H9 (cell line): ENCODE measurements at regions not wholly inside any gene's neighbourhood (a gene's known extent, or its start where the extent isn't known, plus 50 kb on each side); places are given as distances from the start of the nearest gene placed in this dataset.

Experiments used
- DNase-seq: peaks from one replicate; pipeline ENCODE4 v3.0.0-alpha.2; 2017
- H2AFZ ChIP-seq: one replicate; pipeline ENCODE4 v1.6.1; 2013; ENCODE audit warnings: mild to moderate bottlenecking, low read length, control low read depth, moderate library complexity
- H2AK5ac ChIP-seq: 2 replicates; pipeline ENCODE4 v1.6.1; 2013; ENCODE audit warnings: low read length, control low read depth, mixed read lengths; ENCODE audit not compliant: insufficient read length
- H2BK120ac ChIP-seq: one replicate; pipeline ENCODE4 v1.6.1; 2013; ENCODE audit warnings: low read depth, mild to moderate bottlenecking, low read length, control low read depth, inconsistent platforms; ENCODE audit not compliant: poor library complexity, severe bottlenecking
- H2BK12ac ChIP-seq: 2 replicates; pipeline ENCODE4 v1.6.1; 2013; ENCODE audit warnings: low read length, control low read depth, mixed read lengths, low read depth; ENCODE audit not compliant: insufficient read length
- H2BK15ac ChIP-seq: 2 replicates; pipeline ENCODE4 v1.6.1; 2013; ENCODE audit warnings: low read depth, low read length, control low read depth
- H2BK20ac ChIP-seq: one replicate; pipeline ENCODE4 v1.6.1; 2013; ENCODE audit warnings: low read depth, mild to moderate bottlenecking, low read length, control low read depth, inconsistent platforms; ENCODE audit not compliant: poor library complexity, severe bottlenecking
- H2BK5ac ChIP-seq: 2 replicates; pipeline ENCODE4 v1.6.1; 2013; ENCODE audit warnings: low read length, control low read depth, mixed read lengths; ENCODE audit not compliant: insufficient read length
- H3K14ac ChIP-seq: 2 replicates; pipeline ENCODE4 v1.6.1; 2013; ENCODE audit warnings: low read length, control low read depth; ENCODE audit not compliant: insufficient read depth
- H3K18ac ChIP-seq: 2 replicates; pipeline ENCODE4 v1.6.1; 2013; ENCODE audit warnings: low read depth, mild to moderate bottlenecking, mixed read lengths, low read length, control low read depth; ENCODE audit not compliant: insufficient read length
- H3K23ac ChIP-seq: 2 replicates; pipeline ENCODE4 v1.6.1; 2013; ENCODE audit warnings: low read length, control low read depth, mixed read lengths, low read depth; ENCODE audit not compliant: insufficient read length
- H3K23me2 ChIP-seq: 2 replicates; pipeline ENCODE4 v1.6.1; 2013; ENCODE audit warnings: low read depth, mild to moderate bottlenecking, mixed read lengths, low read length, control low read depth; ENCODE audit not compliant: insufficient read length, poor library complexity, severe bottlenecking
- H3K27ac ChIP-seq: 2 replicates; pipeline ENCODE4 v1.5.1; 2013; ENCODE audit warnings: low read length, control low read depth, mixed read lengths, low read depth; ENCODE audit not compliant: insufficient read length
- H3K27me3 ChIP-seq: 2 replicates; pipeline ENCODE4 v1.6.1; 2013; ENCODE audit warnings: low read length, control low read depth, inconsistent platforms; ENCODE audit not compliant: insufficient read depth
- H3K4ac ChIP-seq: 2 replicates; pipeline ENCODE4 v1.6.1; 2013; ENCODE audit warnings: low read depth, mild to moderate bottlenecking, control low read depth, inconsistent platforms, low read length, moderate library complexity
- H3K4me1 ChIP-seq: 2 replicates; pipeline ENCODE4 v1.6.1; 2013; ENCODE audit warnings: low read length, control low read depth, inconsistent platforms; ENCODE audit not compliant: insufficient read depth
- H3K4me2 ChIP-seq: 2 replicates; pipeline ENCODE4 v1.6.1; 2013; ENCODE audit warnings: low read length, control low read depth, mixed read lengths; ENCODE audit not compliant: insufficient read length, insufficient read depth
- H3K56ac ChIP-seq: 2 replicates; pipeline ENCODE4 v1.6.1; 2013; ENCODE audit warnings: low read depth, mild to moderate bottlenecking, mixed read lengths, low read length, control low read depth; ENCODE audit not compliant: insufficient read length
- H3K79me1 ChIP-seq: 2 replicates; pipeline ENCODE4 v1.6.1; 2013; ENCODE audit warnings: low read depth, mild to moderate bottlenecking, moderate library complexity, low read length, control low read depth, inconsistent platforms; ENCODE audit not compliant: insufficient read depth, poor library complexity, severe bottlenecking
- H3K79me2 ChIP-seq: 2 replicates; pipeline ENCODE4 v1.6.1; 2013; ENCODE audit warnings: low read length, control low read depth, inconsistent platforms; ENCODE audit not compliant: insufficient read depth
- H3K9ac ChIP-seq: 2 replicates; pipeline ENCODE4 v1.6.1; 2013; ENCODE audit warnings: low read length, control low read depth, mixed read lengths; ENCODE audit not compliant: insufficient read length; ENCODE audit errors: extremely low read depth
- H3K9me3 ChIP-seq: one replicate; pipeline ENCODE4 v1.6.1; 2013; ENCODE audit warnings: low read depth, low read length, inconsistent platforms; ENCODE audit not compliant: control insufficient read depth
- H3T11ph ChIP-seq: one replicate; pipeline ENCODE4 v1.6.1; 2013; ENCODE audit warnings: mild to moderate bottlenecking, low read length, control low read depth, inconsistent platforms
- H4K20me1 ChIP-seq: one replicate; pipeline ENCODE4 v1.6.1; 2013; ENCODE audit not compliant: control insufficient read depth, insufficient read length, insufficient read depth
- H4K5ac ChIP-seq: 2 replicates; pipeline ENCODE4 v1.6.1; 2013; ENCODE audit warnings: low read depth, mild to moderate bottlenecking, mixed read lengths, low read length, control low read depth; ENCODE audit not compliant: insufficient read length
- H4K8ac ChIP-seq: replicated peaks from 2 replicates; pipeline ENCODE4 v1.6.1; 2013; ENCODE audit warnings: low read length, control low read depth, mixed read lengths, low read depth; ENCODE audit not compliant: insufficient read length
- H4K91ac ChIP-seq: 2 replicates; pipeline ENCODE4 v1.6.1; 2013; ENCODE audit warnings: low read depth, mild to moderate bottlenecking, moderate library complexity, mixed read lengths, low read length, control low read depth; ENCODE audit not compliant: insufficient read length
- H3K27ac Mint-ChIP-seq, 3 experiments: 2 replicates in 2 of 3; 3 replicates in 1 of 3; pipeline ENCODE4 v1.8.0; 2020 to 2021; ENCODE audit warnings: mixed read lengths in 3 of 3, mild to moderate bottlenecking in 1 of 3, moderate library complexity in 1 of 3
- H3K27me3 Mint-ChIP-seq: 2 replicates; pipeline ENCODE4 v1.8.0; 2021; ENCODE audit warnings: low read depth, mild to moderate bottlenecking, moderate library complexity, mixed read lengths
- H3K36me3 Mint-ChIP-seq, 3 experiments: 2 replicates in 2 of 3; 3 replicates in 1 of 3; pipeline ENCODE4 v1.8.0; 2020 to 2021; ENCODE audit warnings: low read depth in 3 of 3, mixed read lengths in 3 of 3; ENCODE audit not compliant: insufficient read depth in 1 of 3
- H3K4me1 Mint-ChIP-seq, 2 experiments: 2 replicates each; pipeline ENCODE4 v1.8.0; 2020; ENCODE audit warnings: mixed read lengths in 2 of 2
- H3K4me3 Mint-ChIP-seq, 2 experiments: 2 replicates in 1 of 2; 3 replicates in 1 of 2; pipeline ENCODE4 v1.8.0; 2020 to 2021; ENCODE audit warnings: mild to moderate bottlenecking in 2 of 2, mixed read lengths in 2 of 2, moderate library complexity in 1 of 2
- H3K9me3 Mint-ChIP-seq, 2 experiments: 2 replicates in 1 of 2; 3 replicates in 1 of 2; pipeline ENCODE4 v1.8.0; 2020; ENCODE audit warnings: mild to moderate bottlenecking in 2 of 2, mixed read lengths in 2 of 2, moderate library complexity in 1 of 2
- WGBS: extraction: QIAGEN DNeasy Blood & Tissue Kit; methylation state at CpG from one replicate; pipeline ENCODE4 v1.1.7; 2013; ENCODE audit warnings: missing lambda C conversion rate, low lambda C conversion rate, mixed read lengths; ENCODE audit not compliant: insufficient read length; ENCODE audit errors: extremely low coverage; 5-methylcytosine and 5-hydroxymethylcytosine counted together
- TF ChIP-seq, protein P1 (sequence below): fragments of 200-600 bp; sonication (generic); conservative IDR thresholded peaks from 3 replicates; pipeline ENCODE4 v1.8.0; 2021; ENCODE audit warnings: antibody characterized with exemption, mild to moderate bottlenecking

DNA sequence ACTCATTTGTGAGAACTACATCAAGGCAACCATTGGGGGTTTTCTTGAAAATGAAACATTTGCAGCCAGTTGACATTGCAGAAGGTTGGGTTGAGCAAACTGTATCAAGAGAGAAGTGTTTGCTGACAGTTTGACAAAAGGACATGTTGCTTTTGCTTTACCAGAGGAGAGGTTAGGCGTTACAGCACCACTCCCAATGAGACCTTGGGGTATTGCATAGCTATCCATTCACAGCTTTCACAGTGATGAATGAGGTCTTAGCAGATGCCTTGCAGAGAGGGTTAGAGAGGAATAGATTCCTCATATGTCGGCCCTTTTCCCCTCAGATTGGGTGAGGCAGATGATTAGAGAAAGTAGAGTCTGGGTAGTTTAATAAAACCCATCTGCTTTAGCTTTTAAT, 988.9 kb upstream of the FLRT2 start:
- no peak overlapping the region for H2BK20ac ChIP-seq
- H3K9ac ChIP-seq = no peak overlapping the region
- no peaks in the 10 kb centered on the region for H3K79me2 ChIP-seq
- H4K91ac ChIP-seq = no peak overlapping the region
- no peak overlapping the region for H2BK120ac ChIP-seq
- H2BK15ac ChIP-seq = no peak overlapping the region
- no peak overlapping the region for H3K56ac ChIP-seq
- no peak overlapping the region for H4K8ac ChIP-seq
- no peak overlapping the region for H3K27ac Mint-ChIP-seq
- H3K9me3 Mint-ChIP-seq = no peaks in the 10 kb centered on the region
- H2AFZ ChIP-seq = no peak overlapping the region
- TF ChIP-seq, protein P1, sequence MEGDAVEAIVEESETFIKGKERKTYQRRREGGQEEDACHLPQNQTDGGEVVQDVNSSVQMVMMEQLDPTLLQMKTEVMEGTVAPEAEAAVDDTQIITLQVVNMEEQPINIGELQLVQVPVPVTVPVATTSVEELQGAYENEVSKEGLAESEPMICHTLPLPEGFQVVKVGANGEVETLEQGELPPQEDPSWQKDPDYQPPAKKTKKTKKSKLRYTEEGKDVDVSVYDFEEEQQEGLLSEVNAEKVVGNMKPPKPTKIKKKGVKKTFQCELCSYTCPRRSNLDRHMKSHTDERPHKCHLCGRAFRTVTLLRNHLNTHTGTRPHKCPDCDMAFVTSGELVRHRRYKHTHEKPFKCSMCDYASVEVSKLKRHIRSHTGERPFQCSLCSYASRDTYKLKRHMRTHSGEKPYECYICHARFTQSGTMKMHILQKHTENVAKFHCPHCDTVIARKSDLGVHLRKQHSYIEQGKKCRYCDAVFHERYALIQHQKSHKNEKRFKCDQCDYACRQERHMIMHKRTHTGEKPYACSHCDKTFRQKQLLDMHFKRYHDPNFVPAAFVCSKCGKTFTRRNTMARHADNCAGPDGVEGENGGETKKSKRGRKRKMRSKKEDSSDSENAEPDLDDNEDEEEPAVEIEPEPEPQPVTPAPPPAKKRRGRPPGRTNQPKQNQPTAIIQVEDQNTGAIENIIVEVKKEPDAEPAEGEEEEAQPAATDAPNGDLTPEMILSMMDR = no peak
- no CpG with 5 or more reads among the region's 2 CpGs for WGBS
- H3K36me3 Mint-ChIP-seq = no peaks in the 10 kb centered on the region
- no peak overlapping the region for H2AK5ac ChIP-seq
- peaks cover 8% of the 10 kb centered on the region; the same call in 1 of the 2 replicates for H3K4me1 ChIP-seq
- H3T11ph ChIP-seq = no peak overlapping the region
- H3K27ac ChIP-seq = no peak overlapping the region
- H3K27me3 ChIP-seq = no peaks in the 10 kb centered on the region
- no peaks in the 10 kb centered on the region for H4K20me1 ChIP-seq
- no peak overlapping the region for H3K23ac ChIP-seq
- H3K27me3 Mint-ChIP-seq = no peaks in the 10 kb centered on the region
- H3K79me1 ChIP-seq = no peaks in the 10 kb centered on the region
- H3K9me3 ChIP-seq = no peaks in the 10 kb centered on the region
- no peak overlapping the region for H2BK12ac ChIP-seq
- H2BK5ac ChIP-seq = no peak overlapping the region
- DNase-seq = no peak
- no peak overlapping the region for H3K4me3 Mint-ChIP-seq
- H3K14ac ChIP-seq = no peak overlapping the region
- H3K4me2 ChIP-seq = no peak overlapping the region
- no peaks in the 10 kb centered on the region for H3K23me2 ChIP-seq
- H3K18ac ChIP-seq = no peak overlapping the region
- no peak overlapping the region for H4K5ac ChIP-seq
- H3K4me1 Mint-ChIP-seq = peaks cover 29 to 38% of the 10 kb centered on the region in 2 experiments
- H3K4ac ChIP-seq = no peak overlapping the region
